Fibroblast of skin of abdomen (primary cell): ENCODE measurements at regions not wholly inside any gene's neighbourhood (a gene's known extent, or its start where the extent isn't known, plus 50 kb on each side); places are given as distances from the start of the nearest gene placed in this dataset.
"Not testable (repeated sequence)": the region's sequence is repeated elsewhere in the genome, so short reads cannot be mapped to it uniquely, and the experiment has no call there.

Experiments used
- DNase-seq: peaks from one replicate; pipeline ENCODE4 v3.0.0-alpha.2; 2013

DNA sequence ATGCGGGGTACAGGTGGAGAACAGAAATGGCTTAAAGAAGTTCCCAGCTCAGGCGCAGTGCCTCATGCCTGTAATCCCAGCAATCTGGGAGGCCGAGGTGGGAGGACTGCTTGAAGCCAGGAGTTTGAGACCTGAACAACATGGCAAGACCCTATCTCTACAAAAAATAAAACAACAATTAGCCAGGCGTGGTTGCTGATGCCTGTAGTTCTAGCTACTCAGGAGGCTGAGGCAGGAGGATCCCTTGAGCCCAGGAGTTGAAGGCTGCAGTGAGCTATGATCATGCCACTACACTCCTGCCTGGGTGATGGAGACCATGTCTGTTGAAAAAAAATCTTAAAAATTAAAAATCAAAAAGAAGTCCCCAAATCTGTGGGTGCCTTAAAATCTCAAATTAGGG is 228.3 kb upstream of the WSB1 start:
- DNase-seq: no peak

DNA sequence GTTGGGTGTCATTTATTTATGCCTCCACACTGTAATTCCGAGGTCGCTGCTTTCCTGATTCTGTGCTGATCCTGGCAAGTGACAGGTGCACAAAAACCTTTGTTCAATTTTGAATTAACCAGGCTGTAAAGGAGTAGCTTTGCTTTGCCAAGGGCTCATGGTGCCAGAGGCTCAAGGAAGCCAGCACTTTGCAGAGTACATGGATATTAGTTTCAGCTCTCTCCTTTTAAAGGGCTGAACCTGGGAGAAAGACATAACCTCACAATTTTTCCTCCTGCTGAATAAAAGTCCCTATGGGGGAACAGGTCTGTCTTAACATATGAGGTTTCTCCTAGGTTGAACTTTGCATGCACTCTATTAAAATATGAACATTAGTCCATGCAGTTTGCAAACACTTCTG is 227.6 kb upstream of the WSB1 start:
- DNase-seq: no peak

DNA sequence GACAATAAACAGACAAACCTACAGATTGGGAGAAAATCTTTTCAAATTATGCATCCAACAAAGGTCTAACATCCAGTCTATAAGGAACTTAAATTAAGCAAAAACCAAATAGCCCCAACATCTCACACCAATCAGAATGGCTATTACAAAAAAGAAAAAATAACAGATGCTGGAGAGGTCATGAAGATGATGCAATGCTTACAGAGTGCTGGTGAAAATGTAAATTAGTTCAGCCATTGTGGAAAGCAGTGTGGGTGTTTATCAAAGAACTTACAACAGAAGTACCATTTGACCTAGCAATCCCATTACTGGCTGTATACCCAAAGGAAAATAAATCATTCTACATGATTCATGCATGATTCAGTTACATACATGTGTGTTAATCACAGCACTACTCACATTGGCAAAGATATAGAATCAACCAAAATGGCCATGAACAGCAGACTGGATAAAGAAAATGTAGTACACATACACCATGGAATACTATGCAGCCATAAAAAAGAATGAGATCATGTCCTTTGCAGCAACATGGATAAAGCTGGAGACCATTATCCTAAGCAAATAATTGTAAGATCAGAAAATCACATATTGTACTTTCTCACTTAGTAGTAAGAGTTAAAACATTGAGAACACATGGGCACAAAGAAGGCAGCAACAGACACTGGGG is 223.9 kb upstream of the WSB1 start:
- no peak for DNase-seq

DNA sequence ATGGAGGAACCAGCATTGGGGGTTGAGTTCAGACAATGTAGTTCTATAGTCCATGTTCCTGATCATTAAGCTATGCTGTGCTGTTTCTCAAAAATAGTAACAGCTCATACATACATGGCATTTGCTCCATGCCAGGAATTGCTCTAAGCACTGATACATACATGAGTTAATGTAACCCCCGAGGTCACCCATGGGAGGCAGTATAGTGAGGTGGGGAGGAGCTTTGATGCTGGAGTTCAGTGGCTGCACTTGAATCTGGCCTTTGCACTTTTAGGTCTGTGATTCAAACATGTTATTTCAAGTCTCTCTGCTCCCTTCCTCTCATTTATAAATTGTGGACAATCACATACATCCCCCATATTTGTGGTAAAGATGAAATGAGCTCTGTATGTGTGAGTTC is 223.1 kb upstream of the WSB1 start:
- no peak for DNase-seq

DNA sequence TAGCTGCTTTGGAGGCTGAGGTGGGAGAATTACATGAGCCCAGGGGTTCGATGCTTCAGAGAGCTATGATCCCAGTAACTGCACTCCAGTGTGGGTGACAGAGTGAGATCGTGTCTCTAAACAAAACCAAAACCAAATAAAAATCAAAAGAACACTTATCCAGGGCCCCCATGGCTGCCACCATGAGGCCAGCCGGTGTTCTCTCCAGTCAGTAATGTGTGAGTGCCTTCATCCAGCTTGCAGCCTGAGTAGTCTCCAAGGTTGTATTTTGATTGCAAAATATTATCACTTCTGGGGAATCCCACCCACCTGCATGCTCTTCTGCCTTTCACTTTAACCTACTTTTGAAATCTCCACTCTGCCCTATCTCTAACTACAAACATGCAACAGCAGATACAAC is 221.0 kb upstream of the WSB1 start:
- DNase-seq: no peak

DNA sequence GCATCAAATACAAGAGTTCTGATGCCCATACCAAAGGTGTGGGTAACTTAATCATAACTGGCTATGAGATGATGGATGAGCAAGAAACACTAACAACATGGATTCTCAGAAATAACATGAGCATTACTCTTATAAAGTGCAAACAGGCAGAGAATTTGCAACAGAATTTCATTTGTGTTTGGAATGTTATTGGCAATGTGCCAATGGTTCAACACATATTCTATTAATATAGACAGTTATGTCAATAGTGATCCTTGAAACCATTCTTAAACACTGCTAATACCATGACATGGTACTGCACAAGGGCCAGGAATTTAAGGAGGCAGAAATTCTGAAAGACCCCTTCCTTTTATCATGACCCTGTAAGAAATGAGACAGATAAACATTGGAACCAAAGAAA is 217.1 kb upstream of the WSB1 start:
- no peak for DNase-seq

DNA sequence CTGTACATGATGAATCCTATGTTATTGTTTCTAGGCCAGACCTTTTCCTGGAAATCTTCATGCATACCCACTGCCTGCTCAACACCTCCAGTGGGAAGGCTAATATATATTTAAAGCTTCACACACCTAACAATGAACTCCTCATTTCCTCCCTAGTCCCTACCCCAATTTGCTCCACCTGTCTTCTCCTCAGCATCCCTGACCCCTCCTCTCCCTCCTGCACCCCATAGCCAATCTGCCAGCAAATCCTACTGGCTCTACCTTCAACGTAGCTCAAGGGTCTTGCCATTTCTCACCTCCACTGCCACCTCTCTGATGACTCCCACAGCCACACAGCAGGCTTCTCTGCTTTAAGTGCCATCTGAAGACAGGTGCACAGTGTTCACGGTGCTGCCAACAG is 215.6 kb upstream of the WSB1 start:
- no peak for DNase-seq

DNA sequence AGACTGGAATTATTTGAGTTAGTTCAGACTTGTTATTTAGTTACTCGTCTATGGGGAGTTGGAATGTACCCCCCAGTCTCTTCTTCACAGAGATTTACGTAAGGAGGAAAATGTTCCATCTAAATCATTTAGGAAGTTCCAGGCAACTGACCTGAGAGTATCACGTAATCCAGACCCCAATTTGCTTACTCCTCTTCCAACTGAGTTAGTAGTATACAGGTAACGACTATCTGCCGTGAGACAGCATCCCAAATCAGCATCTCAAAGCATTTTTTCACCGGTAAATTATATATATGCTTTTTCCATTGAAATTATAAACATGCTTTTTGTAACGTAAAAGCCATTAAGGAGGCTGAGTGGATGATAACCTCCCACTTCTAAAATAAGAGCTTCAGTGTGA is 214.3 kb upstream of the WSB1 start:
- DNase-seq: no peak

DNA sequence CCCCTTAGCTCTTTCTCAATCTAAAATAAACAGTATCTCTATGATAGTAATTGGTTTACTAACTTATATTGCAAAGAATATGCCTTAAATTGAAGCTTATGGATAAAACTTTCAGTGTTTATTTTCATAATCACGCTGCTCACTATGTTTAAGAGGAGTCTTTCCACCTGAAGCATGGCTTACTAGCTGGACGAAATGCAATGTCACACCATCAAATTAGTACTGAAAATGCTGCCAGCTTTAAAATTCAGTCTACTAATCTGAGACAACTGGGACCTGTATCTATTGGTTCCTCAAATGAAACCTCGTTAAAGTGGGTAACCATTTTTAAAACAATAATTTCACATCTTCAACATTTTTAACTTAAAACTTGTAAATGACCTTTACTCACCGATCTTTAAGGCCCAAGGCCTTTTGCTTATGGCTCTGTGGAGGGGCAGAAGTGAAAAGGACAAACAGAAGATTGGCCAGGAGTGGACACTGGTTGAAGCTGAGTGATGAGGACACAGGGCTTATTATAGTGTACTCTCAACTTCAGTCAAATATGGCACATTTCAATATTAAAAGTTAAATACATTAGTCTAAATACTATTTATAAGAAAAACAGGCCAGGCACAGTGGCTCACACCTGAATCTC is 212.8 kb upstream of the WSB1 start:
- no peak for DNase-seq

DNA sequence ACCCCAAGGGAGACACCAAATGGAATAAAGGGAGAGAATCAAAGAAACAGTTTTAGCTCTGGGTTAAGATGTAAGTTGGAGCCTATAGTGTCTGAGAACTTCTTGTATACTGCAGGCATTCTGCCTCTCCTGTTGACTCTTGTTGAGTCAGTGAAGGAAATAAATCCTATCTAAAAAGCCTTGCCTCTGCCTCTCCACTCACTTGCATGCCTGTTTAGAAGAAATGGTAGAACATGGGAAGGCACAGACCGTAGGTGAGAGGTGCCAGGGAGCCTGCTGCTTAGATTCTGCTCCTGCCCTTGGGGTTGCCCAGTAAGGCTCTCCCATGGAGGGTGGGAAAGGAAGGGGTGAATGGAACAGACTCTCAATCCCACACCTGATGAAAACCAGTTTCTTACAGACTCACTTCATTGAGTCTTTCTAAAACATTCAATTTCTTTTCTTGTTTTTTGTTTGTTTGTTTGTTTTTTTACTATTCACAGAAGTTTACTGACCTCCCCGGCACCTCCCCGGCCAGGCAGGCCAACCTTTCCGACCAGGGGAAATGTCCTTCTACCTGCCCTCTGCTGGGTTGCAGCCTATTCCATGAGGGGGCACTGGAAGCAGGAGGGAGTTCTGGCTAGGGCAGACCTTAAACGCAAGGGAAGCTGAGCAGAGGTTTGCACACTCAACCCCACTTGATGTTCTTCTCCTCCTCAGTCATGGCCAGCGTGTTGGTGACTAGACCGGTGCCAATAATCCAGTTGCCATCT is 211.7 kb upstream of the WSB1 start:
- no peak for DNase-seq

DNA sequence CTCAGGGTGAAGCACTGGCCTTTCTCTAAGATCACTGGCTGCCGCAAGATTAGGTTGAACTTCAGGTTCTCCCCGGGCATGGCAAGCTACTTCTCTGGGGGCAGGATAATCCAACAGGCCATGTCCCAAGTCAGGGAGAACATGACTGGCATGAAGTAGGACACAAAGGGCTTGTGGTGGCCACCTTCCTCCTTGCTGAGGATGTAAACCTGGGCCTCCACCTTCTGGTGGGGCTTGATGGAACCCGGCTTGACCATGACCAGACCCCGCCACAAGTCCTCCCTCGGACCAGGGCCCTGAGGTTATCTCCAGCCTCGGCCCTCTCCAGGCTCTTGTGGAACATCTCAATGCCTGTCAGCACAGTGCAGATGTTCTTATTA is 211.1 kb upstream of the WSB1 start:
- DNase-seq: no peak

DNA sequence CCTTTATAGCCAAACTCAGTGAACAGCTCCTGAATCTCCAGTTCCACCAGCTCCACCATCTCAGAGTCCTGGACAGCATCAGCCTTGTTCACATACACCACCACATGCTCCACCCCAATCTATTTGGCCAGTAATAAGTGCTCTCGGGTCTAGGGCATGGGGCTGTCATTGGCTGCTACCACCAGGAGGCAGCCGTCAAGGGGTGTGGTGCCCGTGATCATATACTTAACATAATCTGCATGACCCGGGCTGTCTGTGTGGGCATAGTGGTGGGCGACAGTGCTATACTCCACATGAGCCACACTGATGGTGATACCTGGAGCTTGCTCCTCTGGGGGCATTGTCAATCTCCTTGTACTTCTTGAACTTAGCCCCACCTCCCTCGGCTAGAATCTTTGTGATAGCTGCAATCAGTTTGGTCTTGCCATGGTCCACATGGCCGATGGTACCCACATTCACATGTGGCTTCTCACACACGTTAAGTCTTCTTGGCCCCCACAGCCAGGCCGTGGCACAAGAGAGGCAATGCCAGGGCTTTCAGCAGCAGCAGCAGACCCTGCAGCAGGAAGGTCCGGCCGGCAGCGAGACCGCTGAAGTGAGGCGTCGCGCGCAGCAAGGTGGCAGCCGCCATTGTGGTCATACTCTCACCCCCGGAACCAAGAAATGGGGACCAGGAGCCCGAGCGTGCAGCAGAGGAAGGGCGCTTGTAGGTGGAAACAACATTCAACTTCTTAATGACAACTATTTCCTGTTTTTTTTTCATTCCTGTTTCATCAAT is 210.3 kb upstream of the WSB1 start:
- no peak for DNase-seq

DNA sequence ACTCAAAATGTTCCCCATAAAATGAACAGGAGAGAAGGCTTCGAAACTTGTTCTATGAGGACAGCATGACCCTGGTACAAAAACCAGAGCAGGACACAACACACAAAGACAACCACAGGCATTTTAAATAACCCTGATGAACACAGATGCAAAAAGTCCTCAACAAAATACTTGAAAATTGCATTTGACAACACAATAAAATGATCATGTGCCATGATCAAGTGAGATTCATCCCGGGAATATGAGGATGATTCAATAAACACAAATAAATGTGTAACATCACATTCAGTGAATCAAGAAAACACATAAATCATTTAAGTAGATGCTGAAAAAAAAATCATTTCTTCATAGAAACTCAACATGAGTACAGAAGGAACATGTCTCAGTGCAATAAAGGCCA is 208.4 kb upstream of the WSB1 start:
- DNase-seq: no peak

DNA sequence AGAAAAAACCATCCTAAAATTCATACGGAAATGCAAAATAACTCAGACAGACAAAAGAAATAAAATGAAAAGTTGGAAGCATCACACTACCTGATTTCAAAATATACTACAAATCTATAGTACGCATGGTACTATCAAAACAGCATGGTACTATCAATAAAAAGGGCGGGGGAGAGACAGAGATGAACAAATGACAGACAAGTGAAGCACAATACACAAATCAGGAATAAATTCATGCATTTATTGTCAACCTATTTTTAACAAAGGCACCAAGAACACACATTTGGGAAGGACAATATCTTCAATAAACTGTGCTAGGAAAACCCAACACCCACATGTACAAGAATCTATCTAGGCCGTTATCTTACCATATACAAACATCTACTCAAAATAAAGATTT is 207.4 kb upstream of the WSB1 start:
- no peak for DNase-seq

DNA sequence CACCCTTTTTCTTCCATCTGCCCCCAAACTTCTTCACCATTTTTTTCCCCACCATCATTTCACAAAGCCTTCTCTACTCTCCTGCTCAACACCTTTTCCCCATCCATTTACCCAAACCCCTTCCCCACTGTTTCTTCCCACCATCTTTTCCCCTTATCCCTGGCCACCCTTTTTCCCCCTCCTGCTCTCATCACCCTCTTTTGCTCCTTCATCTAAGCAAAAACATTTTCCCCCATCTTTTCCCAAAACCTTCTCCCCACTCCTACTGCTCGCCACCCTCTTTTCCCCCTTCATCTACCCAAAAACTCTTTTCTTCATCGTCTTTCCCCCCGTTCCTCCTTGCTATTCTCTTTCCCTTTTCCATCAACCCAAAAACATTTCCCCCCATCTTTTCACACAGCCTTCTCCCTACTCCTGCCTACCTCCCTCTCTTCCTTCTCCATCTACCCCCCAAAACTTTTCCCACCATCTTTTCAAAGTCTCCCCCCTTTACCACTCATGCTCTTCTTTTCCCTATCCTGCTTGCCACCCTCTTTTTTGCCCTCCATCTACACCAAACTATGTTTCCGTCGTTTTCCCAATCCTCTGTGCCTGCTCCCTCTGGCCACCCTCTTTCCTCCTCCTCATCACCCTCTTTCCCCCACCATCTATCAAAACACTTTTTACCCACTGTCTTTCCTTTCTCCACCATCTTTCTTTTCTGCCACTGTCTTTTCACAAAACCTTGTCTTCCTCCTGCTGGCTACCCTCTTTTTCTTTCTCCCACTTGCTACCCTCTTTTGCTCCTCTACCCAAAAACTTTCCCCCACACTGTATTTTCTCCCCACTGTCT is 205.8 kb upstream of the WSB1 start:
- no peak for DNase-seq

DNA sequence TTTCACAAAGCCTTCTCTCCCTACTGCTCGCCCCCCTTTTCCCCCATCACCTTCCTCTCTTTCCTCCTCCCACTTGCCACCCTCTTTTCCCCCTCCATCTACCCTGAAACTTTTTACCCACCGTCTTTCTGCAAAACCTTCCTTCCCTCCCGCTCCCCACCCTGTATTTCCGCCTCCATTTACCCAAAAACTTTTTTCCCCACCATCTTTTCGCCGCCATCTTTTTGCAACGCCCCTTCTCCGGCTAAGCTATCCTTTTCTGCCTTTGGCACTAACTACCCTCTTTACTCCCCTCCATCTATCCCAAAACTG is 205.2 kb upstream of the WSB1 start:
- DNase-seq: no peak

DNA sequence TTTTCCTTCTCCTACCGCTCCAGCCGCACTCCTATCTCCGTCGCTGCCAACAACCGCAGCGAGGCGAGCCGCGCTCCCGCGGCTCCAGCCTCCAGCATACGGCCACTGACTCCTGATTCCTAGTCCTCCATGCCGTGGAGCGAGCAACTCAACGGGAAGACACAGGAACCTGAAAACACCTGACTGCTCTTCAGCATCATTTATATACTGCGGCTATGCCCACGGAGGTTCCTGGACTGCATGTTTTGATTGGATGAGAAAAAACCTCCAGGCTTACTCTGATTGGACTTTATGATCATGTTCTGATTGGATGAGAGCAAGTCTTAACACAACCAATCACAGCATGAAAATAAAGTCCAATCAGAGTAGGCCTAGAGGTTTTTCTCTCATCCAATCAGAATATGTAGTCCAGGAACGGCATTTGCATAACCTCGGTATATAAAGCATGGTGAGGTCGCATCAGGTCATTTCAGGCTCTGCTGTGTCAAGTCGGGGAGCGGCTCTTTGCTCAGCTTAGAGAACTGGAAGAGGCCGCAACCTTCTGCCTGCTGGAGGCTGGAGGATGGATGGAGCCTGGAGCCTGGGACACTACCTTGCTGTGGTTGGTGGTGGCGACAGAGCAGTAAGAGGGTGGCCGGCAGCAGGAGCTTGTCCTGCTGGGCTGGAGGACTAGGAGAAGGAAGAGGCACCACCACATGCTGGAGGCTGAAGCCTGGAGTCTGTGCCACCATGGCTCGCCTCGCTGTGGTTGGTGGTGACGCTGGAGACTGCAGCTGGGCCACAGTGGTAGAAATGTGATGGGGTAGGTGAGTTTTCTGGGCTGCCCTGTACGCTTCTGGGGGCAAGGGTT is 204.6 kb upstream of the WSB1 start:
- not testable (repeated sequence) for DNase-seq

DNA sequence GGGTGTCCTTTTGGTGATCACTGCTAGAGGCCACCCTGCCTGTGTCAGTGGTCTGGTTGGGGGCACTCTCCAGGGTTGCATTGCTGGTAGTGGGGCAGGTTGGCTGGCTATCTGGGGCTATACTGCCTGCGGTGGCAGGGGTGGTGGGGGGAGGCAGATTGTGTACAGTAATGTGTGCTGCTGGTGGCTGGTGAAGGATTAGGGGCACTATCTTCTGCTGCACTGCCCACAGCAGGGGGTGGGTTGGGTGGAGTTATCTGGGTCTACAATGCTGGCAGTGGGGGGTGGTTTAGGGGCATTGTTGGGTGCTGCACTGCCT is 204.0 kb upstream of the WSB1 start:
- DNase-seq: no peak

DNA sequence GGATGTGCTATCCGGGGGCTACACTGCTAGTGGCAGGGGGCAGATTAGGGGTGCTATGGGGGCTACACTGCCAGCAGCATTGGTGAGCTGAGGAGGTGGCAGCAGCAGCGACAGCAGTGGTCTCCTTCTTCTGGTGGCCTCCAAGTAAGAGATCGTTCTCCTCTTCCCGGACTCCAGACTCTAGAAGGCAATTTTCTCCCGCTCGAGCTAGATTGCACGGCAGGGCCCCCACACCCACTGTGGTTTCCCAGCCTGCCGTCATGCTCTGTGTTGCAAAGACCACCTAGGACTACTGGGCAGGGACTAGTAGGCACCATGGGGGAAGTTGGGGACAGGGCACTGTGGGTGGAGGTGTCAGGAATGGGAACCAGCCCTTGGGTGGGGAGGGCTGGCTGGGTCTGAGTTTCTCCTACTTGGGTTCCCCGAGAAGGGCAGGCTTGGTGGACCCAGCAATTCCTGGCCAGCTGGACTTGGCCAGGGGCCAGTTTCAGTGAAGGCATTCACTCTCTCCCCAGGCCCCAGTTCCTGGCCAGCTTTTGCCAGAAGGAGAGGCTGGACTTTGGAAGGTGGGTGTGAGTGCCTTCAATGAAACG is 203.4 kb upstream of the WSB1 start:
- not testable (repeated sequence) for DNase-seq

DNA sequence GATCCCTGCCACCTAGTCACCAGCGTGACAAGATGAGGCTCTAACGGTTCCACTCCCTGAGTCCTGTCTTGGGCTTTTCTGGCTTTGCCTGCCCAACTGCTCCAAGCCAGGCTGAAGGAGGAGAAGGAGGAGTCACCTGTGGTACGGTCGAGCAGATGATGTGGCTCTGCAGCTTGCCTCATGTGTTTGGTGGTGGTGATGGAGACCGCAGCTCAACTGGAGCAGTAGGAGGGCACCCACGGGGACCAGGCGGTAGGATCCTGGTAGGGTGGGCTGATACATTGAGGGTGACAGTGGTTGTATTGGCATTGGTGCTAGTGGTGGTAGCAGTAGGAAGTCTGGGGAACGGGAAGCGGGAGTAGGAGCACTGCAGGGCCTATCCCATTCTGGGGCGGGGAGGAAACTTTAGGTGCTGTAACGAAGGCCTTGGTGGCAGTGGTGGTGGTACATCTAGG is 202.8 kb upstream of the WSB1 start:
- DNase-seq: no peak

DNA sequence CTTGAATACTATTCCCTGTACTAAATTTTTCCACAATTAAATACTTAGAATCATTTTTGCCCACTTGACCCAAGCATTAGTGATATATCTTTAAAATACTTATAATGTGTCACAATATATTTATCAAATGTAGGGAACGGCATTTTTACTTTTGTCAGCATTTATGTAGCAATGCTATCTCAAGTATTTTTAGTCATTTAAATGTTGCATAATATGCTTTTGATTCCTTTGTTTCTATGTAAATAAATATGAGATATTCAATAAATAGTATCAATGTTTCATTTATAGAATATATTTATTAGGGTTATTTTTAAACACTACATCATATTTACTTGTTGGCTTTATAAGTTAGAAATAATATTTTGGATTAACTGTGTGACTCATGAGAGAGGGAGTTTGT is 199.7 kb upstream of the WSB1 start:
- DNase-seq: not testable (repeated sequence)
